ENCODE measurements at regions not wholly inside any gene's neighbourhood (a gene's known extent, or its start where the extent isn't known, plus 50 kb on each side); places are given as distances from the start of the nearest gene placed in this dataset.

- TF ChIP-seq, protein P1, sequence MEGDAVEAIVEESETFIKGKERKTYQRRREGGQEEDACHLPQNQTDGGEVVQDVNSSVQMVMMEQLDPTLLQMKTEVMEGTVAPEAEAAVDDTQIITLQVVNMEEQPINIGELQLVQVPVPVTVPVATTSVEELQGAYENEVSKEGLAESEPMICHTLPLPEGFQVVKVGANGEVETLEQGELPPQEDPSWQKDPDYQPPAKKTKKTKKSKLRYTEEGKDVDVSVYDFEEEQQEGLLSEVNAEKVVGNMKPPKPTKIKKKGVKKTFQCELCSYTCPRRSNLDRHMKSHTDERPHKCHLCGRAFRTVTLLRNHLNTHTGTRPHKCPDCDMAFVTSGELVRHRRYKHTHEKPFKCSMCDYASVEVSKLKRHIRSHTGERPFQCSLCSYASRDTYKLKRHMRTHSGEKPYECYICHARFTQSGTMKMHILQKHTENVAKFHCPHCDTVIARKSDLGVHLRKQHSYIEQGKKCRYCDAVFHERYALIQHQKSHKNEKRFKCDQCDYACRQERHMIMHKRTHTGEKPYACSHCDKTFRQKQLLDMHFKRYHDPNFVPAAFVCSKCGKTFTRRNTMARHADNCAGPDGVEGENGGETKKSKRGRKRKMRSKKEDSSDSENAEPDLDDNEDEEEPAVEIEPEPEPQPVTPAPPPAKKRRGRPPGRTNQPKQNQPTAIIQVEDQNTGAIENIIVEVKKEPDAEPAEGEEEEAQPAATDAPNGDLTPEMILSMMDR (IDR thresholded peaks at IDR 0.05 in 2 of 3, conservative IDR thresholded peaks at IDR 0.05 in 1 of 3; ENCODE audit: borderline replicate concordance in 1 of 3, insufficient read depth in 1 of 3, low read depth in 2 of 3, low read length in 2 of 3) = no peak
- TF ChIP-seq SP1 (IDR thresholded peaks at IDR 0.05; ENCODE audit: low read depth) = no peak
- no peak for TF ChIP-seq REST (IDR thresholded peaks at IDR 0.05; ENCODE audit: low read depth)
- no peak for TF ChIP-seq SIN3A (IDR thresholded peaks at IDR 0.05; ENCODE audit: low read depth)
- TF ChIP-seq ZNF274 (IDR thresholded peaks at IDR 0.05; ENCODE audit: low read depth, low read length) = no peak
- no peak for TF ChIP-seq CEBPB (IDR thresholded peaks at IDR 0.05; ENCODE audit: low read depth)
- TF ChIP-seq YY1 (IDR thresholded peaks at IDR 0.05; ENCODE audit: extremely low read depth, insufficient replicate concordance, low read depth, low read length) = no peak
- TF ChIP-seq EZH2 (IDR thresholded peaks at IDR 0.05) = no peak
- TF ChIP-seq, protein P2, sequence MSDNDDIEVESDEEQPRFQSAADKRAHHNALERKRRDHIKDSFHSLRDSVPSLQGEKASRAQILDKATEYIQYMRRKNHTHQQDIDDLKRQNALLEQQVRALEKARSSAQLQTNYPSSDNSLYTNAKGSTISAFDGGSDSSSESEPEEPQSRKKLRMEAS (IDR thresholded peaks at IDR 0.05) = no peak
Observed at GRCh38 chr2:133974353-133974752, 279.5 kb upstream of the MGAT5 start.
